GM06990 (cell line): ENCODE measurements at regions not wholly inside any gene's neighbourhood (a gene's known extent, or its start where the extent isn't known, plus 50 kb on each side); places are given as distances from the start of the nearest gene placed in this dataset.

Experiments
- DNase-seq: peaks from one replicate; pipeline ENCODE4 v3.0.0-alpha.2; 2011; ENCODE audit not compliant: insufficient read length; ENCODE audit errors: extremely low read depth
- H3K27me3 ChIP-seq: replicated peaks from 2 replicates; pipeline ENCODE4 v1.6.0; 2011; ENCODE audit warnings: low read length; ENCODE audit not compliant: control insufficient read depth, insufficient read depth
- H3K36me3 ChIP-seq: 2 replicates; pipeline ENCODE4 v1.5.1; 2011; ENCODE audit warnings: low read length; ENCODE audit not compliant: control insufficient read depth, insufficient read depth
- H3K4me3 ChIP-seq: replicated peaks from 2 replicates; pipeline ENCODE4 v1.5.1; 2011; ENCODE audit warnings: low read depth, mild to moderate bottlenecking, control low read depth, low read length
- CTCF ChIP-seq: IDR thresholded peaks from 2 replicates; pipeline ENCODE4 v1.5.1; 2011; ENCODE audit warnings: low read length, control low read depth, mild to moderate bottlenecking, inconsistent platforms; ENCODE audit not compliant: insufficient read depth, poor library complexity, severe bottlenecking

- H3K36me3 ChIP-seq: no peaks in the 10 kb centered on the region
- H3K4me3 ChIP-seq: no peak overlapping the region
- no peak for DNase-seq
- H3K27me3 ChIP-seq: no peaks in the 10 kb centered on the region
- TF ChIP-seq CTCF: no peak
Measured at GRCh38 chr7:121798453-121798840, 74.5 kb upstream of the PTPRZ1 start.

GRCh38 chr7:121797657-121798452 lies 75.1 kb upstream of the PTPRZ1 start:
- Histone ChIP-seq H3K27me3 (no peaks in the 10 kb centered on the region), H3K4me3 (no peak overlapping the region), H3K36me3 (no peaks in the 10 kb centered on the region)
- TF ChIP-seq CTCF: no peak
- no peak for DNase-seq

- H3K36me3 ChIP-seq: no peaks in the 10 kb centered on the region
- H3K27me3 ChIP-seq: no peaks in the 10 kb centered on the region
- no peak for TF ChIP-seq CTCF
- H3K4me3 ChIP-seq: no peak overlapping the region
- no peak for DNase-seq
Measured at GRCh38 chr7:121796936-121797656, 75.9 kb upstream of the PTPRZ1 start.

- H3K4me3 ChIP-seq: no peak overlapping the region
- TF ChIP-seq CTCF: no peak
- H3K27me3 ChIP-seq: no peaks in the 10 kb centered on the region
- no peak for DNase-seq
- no peaks in the 10 kb centered on the region for H3K36me3 ChIP-seq
Measured at GRCh38 chr7:121796381-121796780, 76.6 kb upstream of the PTPRZ1 start.

- no peak for TF ChIP-seq CTCF
- no peak for DNase-seq
- Histone ChIP-seq H3K36me3 (no peaks in the 10 kb centered on the region), H3K4me3 (no peak overlapping the region), H3K27me3 (no peaks in the 10 kb centered on the region)
Measured at GRCh38 chr7:121795736-121796135, 77.2 kb upstream of the PTPRZ1 start.

- no peak for TF ChIP-seq CTCF
- Histone ChIP-seq H3K27me3 (no peaks in the 10 kb centered on the region), H3K4me3 (no peak overlapping the region), H3K36me3 (no peaks in the 10 kb centered on the region)
- no peak for DNase-seq
Measured at GRCh38 chr7:121793716-121794115, 79.2 kb upstream of the PTPRZ1 start.
